LNCaP clone FGC (cell line): ENCODE measurements at regions not wholly inside any gene's neighbourhood (a gene's known extent, or its start where the extent isn't known, plus 50 kb on each side); places are given as distances from the start of the nearest gene placed in this dataset.

Experiments used
- DNase-seq: peaks from one replicate; pipeline ENCODE4 v3.0.0-alpha.2; 2011; ENCODE audit warnings: low read depth
- H3K4me3 ChIP-seq: 2 replicates; pipeline ENCODE4 v1.5.1; 2011; ENCODE audit warnings: mild to moderate bottlenecking, low read depth, low read length, control low read depth
- CTCF ChIP-seq: IDR thresholded peaks from 2 replicates; pipeline ENCODE4 v1.5.1; 2012; ENCODE audit warnings: mild to moderate bottlenecking; ENCODE audit not compliant: control insufficient read depth, insufficient read depth; ENCODE audit errors: extremely low read depth

DNA sequence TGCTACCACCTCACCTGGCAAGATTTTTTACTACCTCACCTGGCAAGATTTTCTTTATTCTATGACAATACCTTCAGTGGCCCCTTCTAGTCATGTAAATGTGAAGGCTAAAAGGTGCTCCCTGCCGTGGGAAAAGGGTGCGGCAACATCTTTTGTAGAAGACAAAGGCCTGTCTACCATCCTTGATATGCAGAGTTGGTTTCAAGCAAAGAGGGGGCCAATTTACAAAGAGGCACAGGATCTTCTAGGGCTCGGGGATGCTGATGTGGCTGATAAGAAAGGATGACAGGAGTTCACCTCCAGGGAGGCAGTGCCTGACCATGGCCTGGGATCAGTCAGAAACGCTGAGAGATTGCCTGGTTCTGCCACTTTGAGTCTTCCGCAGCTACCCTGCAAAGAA, 165.4 kb upstream of the SLC1A4 start:
- no peak overlapping the region for H3K4me3 ChIP-seq
- DNase-seq = no peak
- TF ChIP-seq CTCF = no peak

DNA sequence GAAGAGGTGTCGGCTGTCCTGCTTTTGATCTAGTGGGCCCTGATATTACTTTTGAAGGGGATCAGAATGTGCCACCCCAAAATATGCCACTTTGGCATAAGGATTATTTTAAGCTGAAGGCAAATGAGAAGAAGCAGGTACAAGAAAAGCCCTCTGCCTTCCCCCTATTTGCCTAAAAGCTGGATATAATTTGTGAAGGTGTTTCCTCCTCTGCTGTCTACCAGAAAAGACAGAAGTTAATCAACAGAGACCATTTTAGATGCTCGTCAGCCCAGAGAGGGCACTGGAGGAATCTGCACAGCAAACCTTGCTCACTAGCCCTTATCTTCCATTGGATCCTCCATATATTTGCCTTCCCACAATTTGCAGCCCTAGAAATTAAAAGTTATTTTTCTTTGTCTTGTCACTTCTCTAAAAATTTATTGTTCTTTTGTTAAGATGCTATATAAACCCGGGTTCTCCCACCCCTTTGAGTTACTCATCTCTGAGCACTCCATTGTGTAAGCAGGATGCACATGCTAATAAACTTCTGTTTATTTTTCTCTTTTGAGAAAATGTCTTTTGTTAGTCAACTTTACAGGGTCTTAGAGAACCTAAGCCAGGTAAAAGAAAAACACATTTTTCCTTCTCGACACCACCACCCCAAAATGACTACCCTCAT, 163.2 kb upstream of the SLC1A4 start:
- no peak for TF ChIP-seq CTCF
- DNase-seq = no peak
- H3K4me3 ChIP-seq = no peak overlapping the region

DNA sequence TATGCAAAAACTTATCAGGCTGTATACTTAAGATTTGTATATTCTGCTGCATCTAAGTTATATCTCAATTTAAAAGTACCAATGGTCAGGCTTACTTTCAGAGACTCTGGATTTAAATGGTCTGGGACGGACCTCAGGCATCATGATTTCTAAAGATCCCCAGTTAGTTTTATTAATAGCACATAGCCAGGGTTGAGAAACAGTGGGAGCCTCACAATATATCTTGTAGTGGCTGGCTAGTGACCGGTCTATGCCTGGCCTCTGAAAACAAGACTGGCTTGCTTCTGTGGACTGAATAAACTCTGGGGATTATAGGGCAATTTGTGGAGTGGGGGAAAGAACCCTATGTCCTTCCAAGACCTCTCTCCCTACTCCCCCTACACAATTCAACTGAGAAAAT, 162.5 kb upstream of the SLC1A4 start:
- no peak for DNase-seq
- TF ChIP-seq CTCF = no peak
- H3K4me3 ChIP-seq = no peak overlapping the region

DNA sequence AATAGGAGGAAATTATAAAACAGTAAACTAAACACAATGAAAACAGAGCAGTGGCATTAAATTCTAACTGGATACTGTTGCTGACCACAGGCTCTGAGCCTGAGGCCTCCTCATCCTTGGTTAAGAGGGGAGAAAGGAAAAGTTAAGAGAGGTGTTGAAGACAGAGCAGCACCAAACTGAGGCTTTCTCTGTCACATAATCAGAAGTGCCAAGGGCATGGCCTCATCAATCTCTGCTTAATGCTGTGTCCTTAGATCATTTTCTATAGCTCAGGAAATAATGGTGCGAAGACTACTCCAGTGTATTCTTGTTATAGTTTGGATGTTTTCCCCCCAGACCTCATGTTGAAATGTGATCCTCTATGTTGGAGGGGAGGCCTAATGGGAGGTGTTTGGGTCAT, 160.9 kb upstream of the SLC1A4 start:
- no peak for DNase-seq
- no peak overlapping the region for H3K4me3 ChIP-seq
- no peak for TF ChIP-seq CTCF

- H3K4me3 ChIP-seq = no peak overlapping the region
- TF ChIP-seq CTCF = no peak
- DNase-seq = no peak
Observed at GRCh38 chr2:64829525-64829924, 159.7 kb upstream of the SLC1A4 start.

- H3K4me3 ChIP-seq = no peak overlapping the region
- peak; percentile 68 for TF ChIP-seq CTCF
- DNase-seq = peak; percentile 10
Observed at GRCh38 chr2:64831134-64831976, 157.8 kb upstream of the SLC1A4 start.
